ENCODE measurements at regions not wholly inside any gene's neighbourhood (a gene's known extent, or its start where the extent isn't known, plus 50 kb on each side); places are given as distances from the start of the nearest gene placed in this dataset.

GRCh38 chr10:10093021-10093420 is 924.7 kb upstream of the CELF2 start:
- TF ChIP-seq YY1 (IDR thresholded peaks at IDR 0.05; ENCODE audit: insufficient read depth, insufficient read length): no peak
- TF ChIP-seq ZNF274 (IDR thresholded peaks at IDR 0.05; ENCODE audit: low read depth, low read length): no peak
